Heart left ventricle (tissue), 16 donors: ENCODE measurements at regions not wholly inside any gene's neighbourhood (a gene's known extent, or its start where the extent isn't known, plus 50 kb on each side); places are given as distances from the start of the nearest gene placed in this dataset.

Source experiments
- ATAC-seq, 4 donors: fragments of 200-7000 bp; cut with Tn5 transposase; one replicate each; pipeline ENCODE4 v1.9.1; 2020 to 2022; ENCODE audit warnings: moderate library complexity in 4 of 4, mild to moderate bottlenecking in 3 of 4, moderate number of reproducible peaks in 1 of 4
- DNase-seq, 5 donors: peaks; one replicate each; pipeline ENCODE4 v3.0.0-alpha.2; 2020
- H3K27ac ChIP-seq, 12 donors: fragments of 200-600 bp; sonication (generic) in 4 of 12; one replicate each; pipeline versions ENCODE4 v1.5.0 to v1.8.0; 2016 to 2022; ENCODE audit warnings: mild to moderate bottlenecking in 2 of 12
- H3K27me3 ChIP-seq, 9 donors: fragments of 200-600 bp; sonication (generic) in 2 of 9; one replicate each; pipeline versions ENCODE4 v1.5.1 to v1.8.0; 2016 to 2022; ENCODE audit warnings: mild to moderate bottlenecking in 3 of 9
- H3K36me3 ChIP-seq, 9 donors: fragments of 200-600 bp; sonication (generic) in 2 of 9; one replicate each; pipeline versions ENCODE4 v1.5.0 to v1.8.0; 2018 to 2022; ENCODE audit warnings: mild to moderate bottlenecking in 2 of 9
- H3K4me1 ChIP-seq, 12 donors: fragments of 200-600 bp; sonication (generic) in 4 of 12; one replicate each; pipeline versions ENCODE4 v1.5.0 to v1.8.0; 2016 to 2022; ENCODE audit warnings: mild to moderate bottlenecking in 3 of 12
- H3K4me3 ChIP-seq, 12 donors: fragments of 200-600 bp; sonication (generic) in 4 of 12; one replicate each; pipeline versions ENCODE4 v1.5.0 to v1.8.0; 2017 to 2022; ENCODE audit warnings: mild to moderate bottlenecking in 9 of 12, moderate library complexity in 4 of 12
- H3K9me3 ChIP-seq, 12 donors: fragments of 200-600 bp; sonication (generic) in 4 of 12; one replicate each; pipeline versions ENCODE4 v1.5.0 to v1.8.0; 2016 to 2022; ENCODE audit warnings: mild to moderate bottlenecking in 1 of 12
- CTCF ChIP-seq, 12 donors: fragments of 200-600 bp; sonication (generic) in 4 of 12; IDR thresholded peaks; one replicate each; pipeline versions ENCODE4 v1.5.0 to v1.8.0; 2018 to 2022; ENCODE audit warnings: antibody characterized with exemption in 12 of 12, mild to moderate bottlenecking in 5 of 12
- POLR2A ChIP-seq, 2 donors: fragments of 450-650 bp; IDR thresholded peaks; one replicate each; pipeline ENCODE4 v1.6.1; 2017; ENCODE audit warnings: antibody characterized with exemption in 2 of 2, mild to moderate bottlenecking in 2 of 2, moderate library complexity in 2 of 2
- WGBS, 4 donors: extraction: QIAGEN DNeasy Blood & Tissue Kit in 2 of 4; methylation state at CpG; one replicate each; pipeline versions ENCODE4 v1.1.5 to v1.1.7; 2013 to 2018; 5-methylcytosine and 5-hydroxymethylcytosine counted together
- intact Hi-C, 10 donors: fragments of 100-400 bp; cut with DNase I; formaldehyde crosslinking; loops; one replicate each; pipeline versions ENCODE4 v1.11.1 to v1.14.2; 2022
- donor health status: ischemic (EF 13 %, LVEDD 7.1; RV severe dilation, severe dysfunction).
- donor health status: healthy with polysubstance abuse.
- donor health status: DM: no; HTN: yes; CAD: no.
- donor health status: DM: no; HTN: no; CAD: no.
- donor health status: ischemic (EF 25% LVEDD 6.9; RV normal size, moderate dysfunction).
- donor health status: ischemic (EF 25% LVEDD 5.7; RV mildly dilated, moderate dysfunction).
- donor health status: healthy.
- donor health status: DM: yes; HTN: yes; CAD: no.
- donor health status: ischemic (EF 35%, LVEDD 5.7; RV mildly dilated, moderate dysfunction).
- donor health status: nonischemic (EF 11% LVEDD 7.7; RV severe dilation, severe dysfunction).
- donor health status: DM: yes; HTN: yes; CAD: no.
- donor health status: PGD.
- donor health status: ischemic (EF 29% LVEDD 5.4; RV normal size, mild dysfunction).
- donor health status: nonischemic (EF 23%, LVEDD 6.1; RV moderate dilation, normal function).

- Histone ChIP-seq H3K4me3 (no peak overlapping the region), H3K9me3 (no peaks in the 10 kb centered on the region), H3K27ac (no peak overlapping the region), H3K27me3 (no peaks in the 10 kb centered on the region), H3K4me1 (no peaks in the 10 kb centered on the region), H3K36me3 (no peaks in the 10 kb centered on the region)
- ATAC-seq (no peak), DNase-seq (no peak)
- TF ChIP-seq CTCF (IDR thresholded peaks at IDR 0.05), result no peak
- no peak for TF ChIP-seq POLR2A (IDR thresholded peaks at IDR 0.05)
- 95 to 96% (median 96%) methylated on average over 8 to 9 of the region's 9 CpGs for whole genome bisulfite sequencing, 4 donors
- intact Hi-C loops, result loop anchor here in 1 of 10 donors (5.0 kb wide), 1 partner anchor 73 kb away; no protein-coding TSS in a partner anchor
Measured at GRCh38 chr2:9720352-9721093, 89.7 kb upstream of the YWHAQ start.

GRCh38 chr2:9721344-9721743 lies 90.5 kb upstream of the YWHAQ start:
- no peak overlapping the region for H3K27ac ChIP-seq
- 74 to 80% (median 77%) methylated on average over 7 of the region's 7 CpGs for WGBS, 4 donors
- H3K36me3 ChIP-seq, result no peaks in the 10 kb centered on the region
- no peak for TF ChIP-seq CTCF (IDR thresholded peaks at IDR 0.05)
- TF ChIP-seq POLR2A (IDR thresholded peaks at IDR 0.05), result no peak
- no peak for ATAC-seq
- H3K9me3 ChIP-seq, result no peaks in the 10 kb centered on the region
- DNase-seq, result no peak
- H3K4me1 ChIP-seq, result no peaks in the 10 kb centered on the region
- no peaks in the 10 kb centered on the region for H3K27me3 ChIP-seq
- H3K4me3 ChIP-seq, result no peak overlapping the region
- intact Hi-C loops, result loop anchor here in 1 of 10 donors (5.0 kb wide), 1 partner anchor 74 kb away; no protein-coding TSS in a partner anchor

GRCh38 chr2:9722451-9722850 lies 91.7 kb upstream of the YWHAQ start:
- no peak for TF ChIP-seq POLR2A (IDR thresholded peaks at IDR 0.05)
- no peak for TF ChIP-seq CTCF (IDR thresholded peaks at IDR 0.05)
- 92 to 99% (median 96%) methylated on average over 3 to 4 of the region's 4 CpGs for WGBS, 4 donors
- intact Hi-C loops, result loop anchor here in 1 of 10 donors (5.0 kb wide), 1 partner anchor 75 kb away; no protein-coding TSS in a partner anchor
- ATAC-seq (no peak), DNase-seq (no peak)
- H3K27me3 ChIP-seq, result no peaks in the 10 kb centered on the region
- no peak overlapping the region for H3K27ac ChIP-seq
- no peaks in the 10 kb centered on the region for H3K4me1 ChIP-seq
- H3K36me3 ChIP-seq, result no peaks in the 10 kb centered on the region
- no peak overlapping the region for H3K4me3 ChIP-seq
- H3K9me3 ChIP-seq, result no peaks in the 10 kb centered on the region

GRCh38 chr2:9724565-9724964 lies 93.8 kb upstream of the YWHAQ start:
- no peak overlapping the region for H3K4me3 ChIP-seq
- no peaks in the 10 kb centered on the region for H3K36me3 ChIP-seq
- H3K4me1 ChIP-seq, result no peaks in the 10 kb centered on the region
- no peaks in the 10 kb centered on the region for H3K27me3 ChIP-seq
- TF ChIP-seq CTCF (IDR thresholded peaks at IDR 0.05) (no peak), POLR2A (IDR thresholded peaks at IDR 0.05) (no peak)
- H3K9me3 ChIP-seq, result no peaks in the 10 kb centered on the region
- WGBS, 4 donors, result 87 to 93% (median 90%) methylated on average over 11 of the region's 11 CpGs
- DNase-seq, result no peak
- no peak overlapping the region for H3K27ac ChIP-seq
- no peak for ATAC-seq
- intact Hi-C loops, result loop anchor here in 1 of 10 donors (5.0 kb wide), 1 partner anchor 77 kb away; no protein-coding TSS in a partner anchor
